SIG-M5 treated with dmso at 0.1 percent for 504 hours (cell line): ENCODE measurements at regions not wholly inside any gene's neighbourhood (a gene's known extent, or its start where the extent isn't known, plus 50 kb on each side); places are given as distances from the start of the nearest gene placed in this dataset.
"Not testable (repeated sequence)": the region's sequence is repeated elsewhere in the genome, so short reads cannot be mapped to it uniquely, and the experiment has no call there.

Source experiments
- DNase-seq: peaks from one replicate; lab custom pipeline; 2025; ENCODE audit not compliant: unreplicated experiment; lab: John Stamatoyannopoulos, UW

DNA sequence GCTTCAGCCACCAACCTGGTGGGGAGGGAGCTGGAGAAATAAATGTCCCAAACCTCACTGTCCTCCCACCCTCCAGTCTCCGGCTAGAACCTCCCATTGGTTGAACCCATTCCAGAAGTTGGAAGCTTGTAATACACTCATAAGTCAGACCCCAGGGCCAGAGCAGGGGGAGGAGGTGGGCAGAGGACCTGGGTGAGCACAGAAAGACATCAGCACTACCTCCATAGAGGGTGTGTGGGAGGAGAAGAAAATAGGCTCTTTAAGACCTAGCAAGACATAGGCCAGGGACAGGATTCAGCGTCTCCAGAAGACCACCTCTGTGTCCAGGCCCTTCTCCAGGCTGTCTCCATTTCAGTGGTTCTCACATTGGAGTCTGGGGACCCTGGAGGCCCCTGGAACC lies 73.3 kb upstream of the TOP1 start:
- no peak for DNase-seq

DNA sequence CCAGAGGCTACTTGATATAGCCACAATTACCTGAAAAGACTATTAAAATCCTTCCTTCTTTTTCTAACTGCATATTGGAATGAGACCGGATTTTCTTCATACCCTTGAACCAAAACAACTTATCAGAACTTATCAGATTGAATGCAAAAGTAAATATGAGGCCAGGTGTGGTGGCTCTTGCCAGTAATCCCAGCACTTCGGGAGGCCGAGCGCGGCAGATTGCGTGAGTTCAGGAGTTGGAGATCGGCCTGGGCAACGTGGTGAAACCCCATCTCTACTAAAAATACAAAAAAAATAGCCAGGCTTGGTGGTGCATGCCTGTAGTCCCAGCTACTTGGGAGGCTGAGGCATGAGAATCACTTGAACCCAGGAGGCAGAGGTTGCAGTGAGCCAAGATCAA lies 72.8 kb upstream of the TOP1 start:
- not testable (repeated sequence) for DNase-seq

DNA sequence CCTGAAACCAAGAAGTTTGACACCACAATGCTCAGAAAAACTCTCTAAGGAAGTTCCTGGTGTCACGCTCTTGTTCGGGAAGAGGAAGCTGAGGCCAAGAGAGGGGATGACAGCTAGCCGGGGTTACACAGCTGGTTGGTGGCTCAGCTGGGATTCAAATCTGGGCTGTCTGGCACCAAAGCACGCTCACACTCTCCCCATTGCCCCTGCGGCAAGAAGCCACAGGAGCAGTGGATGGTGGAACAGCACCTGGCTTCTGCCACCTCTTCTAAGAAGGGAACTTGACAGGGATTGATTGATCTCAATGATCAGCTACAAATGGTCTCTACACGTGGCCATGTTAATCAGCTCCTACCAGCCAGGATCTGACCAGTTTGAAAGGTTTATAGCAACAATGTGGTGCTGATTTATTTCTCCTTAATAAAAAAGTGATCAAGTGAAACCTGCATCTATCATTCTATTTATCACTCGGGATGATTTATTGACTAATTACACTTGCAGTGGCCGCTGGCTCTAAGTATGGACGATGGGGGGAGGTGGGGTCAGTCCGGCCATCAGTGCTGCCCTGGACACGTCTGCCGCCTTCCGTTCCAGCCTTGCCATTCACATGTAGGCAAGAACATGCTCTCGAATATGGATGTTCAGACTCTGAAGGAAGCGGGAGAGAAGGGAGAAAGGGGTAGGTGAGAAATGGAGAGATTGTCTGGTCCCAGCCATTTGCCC lies 71.9 kb upstream of the TOP1 start:
- DNase-seq = peak; percentile 78

DNA sequence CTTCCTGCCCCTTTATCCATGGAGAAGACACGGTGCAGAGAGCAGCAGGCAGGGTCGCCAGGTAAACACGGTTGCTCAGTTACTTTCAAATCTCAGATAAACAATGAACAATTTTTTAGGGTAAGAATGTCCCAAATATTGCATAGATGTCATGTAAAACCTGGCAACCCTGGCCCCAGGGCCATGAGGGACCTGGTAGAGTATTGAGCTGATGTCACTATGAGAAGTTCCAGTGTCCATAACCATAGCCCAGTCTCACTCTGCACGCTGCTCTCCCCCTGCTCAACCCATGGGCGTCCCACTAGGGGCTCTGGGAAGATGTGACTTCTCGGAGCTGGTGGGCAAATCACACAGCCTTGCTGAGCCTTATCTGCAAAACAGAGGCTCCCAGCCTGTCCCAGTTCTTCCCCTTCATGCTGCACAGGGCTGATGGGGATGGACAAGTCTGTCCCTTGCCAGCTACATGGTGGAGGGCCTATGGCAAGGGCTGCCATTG lies 71.3 kb upstream of the TOP1 start:
- no peak for DNase-seq

DNA sequence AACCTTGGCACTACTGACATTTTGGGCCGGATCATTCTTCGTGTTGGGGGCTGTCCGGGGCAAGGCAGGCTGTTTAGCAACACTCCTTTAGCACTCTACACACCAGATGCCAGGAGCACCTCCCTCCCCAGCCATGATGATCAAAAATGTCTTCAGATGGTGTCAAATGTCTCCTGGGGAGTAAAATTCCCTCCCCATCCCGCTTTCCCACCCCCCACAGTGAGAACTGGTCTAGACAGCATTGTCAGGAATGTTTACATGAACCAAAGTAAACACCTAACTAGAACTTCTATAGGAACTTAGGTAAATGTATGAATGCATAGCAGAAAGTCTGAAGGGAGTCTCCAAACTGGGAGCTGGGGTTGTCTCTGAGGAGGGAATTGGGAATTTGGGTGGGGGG lies 70.0 kb upstream of the TOP1 start:
- peak; percentile 42 for DNase-seq

GRCh38 chr20:40959325-40960092 lies 69.1 kb upstream of the TOP1 start:
- DNase-seq = no peak

DNA sequence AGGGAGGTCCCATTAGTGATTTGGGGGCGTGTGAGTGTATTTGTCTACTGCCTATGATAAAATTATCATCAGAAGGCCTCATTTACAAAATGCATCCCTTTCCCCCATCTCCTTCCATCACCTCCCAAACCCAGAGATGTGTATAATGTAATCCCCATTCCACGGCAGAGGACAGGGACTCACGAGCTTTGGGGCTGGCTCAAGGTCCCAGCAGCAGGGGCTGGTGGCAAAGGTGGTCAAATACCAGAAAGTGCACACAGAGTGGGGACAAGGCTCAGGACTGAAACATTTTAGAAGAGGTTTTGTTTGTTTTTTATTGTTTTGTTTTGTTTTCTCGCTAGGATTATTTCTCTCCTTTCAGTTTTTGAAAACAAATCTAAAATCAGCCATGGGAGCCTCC lies 68.5 kb upstream of the TOP1 start:
- no peak for DNase-seq

GRCh38 chr20:40960521-40960956 lies 68.1 kb upstream of the TOP1 start:
- DNase-seq = no peak

DNA sequence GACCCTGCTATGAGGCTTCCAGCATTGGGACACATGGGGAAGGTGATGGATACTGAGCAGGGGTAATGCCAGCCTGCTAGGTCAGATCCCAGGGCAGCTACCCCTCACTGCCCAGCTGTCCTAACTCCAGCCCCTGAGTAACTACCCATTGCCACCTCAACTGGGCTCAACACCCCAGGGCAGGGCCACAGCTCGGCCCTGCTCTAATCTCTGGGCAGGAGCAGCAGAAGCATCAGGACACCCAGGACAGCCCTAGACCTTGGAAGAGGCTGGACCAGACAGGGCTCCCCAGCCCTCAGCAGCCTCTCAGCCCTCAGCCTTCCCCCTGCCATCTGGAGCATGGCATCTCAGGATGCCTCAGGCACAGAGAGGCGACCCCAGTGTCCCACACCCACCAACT lies 67.4 kb upstream of the TOP1 start:
- no peak for DNase-seq

GRCh38 chr20:40961686-40962640 lies 66.7 kb upstream of the TOP1 start:
- peak; percentile 7 for DNase-seq

DNA sequence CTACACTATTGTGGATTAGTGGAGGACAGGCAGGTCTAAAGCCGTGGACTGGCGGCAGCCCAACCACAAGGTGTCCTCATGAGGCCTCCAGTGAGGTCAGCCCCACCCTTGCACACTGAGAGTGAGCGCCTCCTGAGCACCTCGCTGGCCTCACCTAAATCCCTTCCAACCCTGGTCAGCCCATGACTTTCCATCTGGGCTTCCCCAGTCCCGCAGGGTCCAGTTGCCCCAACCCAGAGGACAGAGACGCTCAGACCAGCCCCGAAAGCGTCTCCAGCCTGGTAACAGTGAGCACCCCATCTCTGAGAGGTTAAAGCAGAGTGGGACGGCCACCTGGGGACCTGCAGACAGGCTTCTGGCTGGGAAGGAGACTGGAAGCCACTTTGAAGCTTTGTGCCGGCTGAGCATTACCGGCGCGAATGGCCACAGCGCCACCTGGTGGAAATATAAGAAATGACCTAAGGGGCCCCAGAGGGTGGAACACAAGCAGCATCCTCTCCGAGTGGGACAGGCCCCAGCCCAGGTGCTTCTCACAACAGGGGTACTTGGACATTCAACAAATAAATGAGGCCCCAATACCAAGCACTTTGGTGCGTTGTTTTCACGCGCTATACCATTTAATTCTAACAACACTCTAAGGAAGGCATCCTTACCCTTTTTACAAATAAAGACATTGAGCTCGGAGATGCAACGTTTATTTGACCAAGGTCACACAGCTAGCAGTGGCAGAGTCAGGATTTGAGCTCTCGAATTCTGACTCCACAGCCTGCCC lies 65.7 kb upstream of the TOP1 start:
- DNase-seq = peak; percentile 70

GRCh38 chr20:40963505-40963845 lies 65.1 kb upstream of the TOP1 start:
- DNase-seq = no peak

DNA sequence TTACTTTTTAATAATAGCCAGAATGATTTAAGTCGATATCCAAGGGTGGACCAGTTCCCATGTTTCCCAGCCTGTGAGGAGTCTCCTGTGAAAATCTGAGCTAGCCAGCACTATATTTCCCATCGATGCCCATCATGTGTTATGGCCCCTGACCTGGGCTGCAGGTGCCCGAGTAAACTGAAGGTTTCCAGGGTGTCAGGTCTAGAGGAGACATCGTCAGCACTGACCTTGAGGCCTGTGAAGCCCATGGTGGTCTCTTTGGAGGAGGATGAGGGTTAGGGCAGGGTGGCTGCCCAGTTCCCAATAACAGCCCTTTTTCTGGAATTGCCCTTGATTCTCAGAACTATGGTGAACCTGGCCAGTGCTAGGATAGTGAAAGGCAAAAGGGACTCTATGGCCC lies 63.0 kb upstream of the TOP1 start:
- no peak for DNase-seq

DNA sequence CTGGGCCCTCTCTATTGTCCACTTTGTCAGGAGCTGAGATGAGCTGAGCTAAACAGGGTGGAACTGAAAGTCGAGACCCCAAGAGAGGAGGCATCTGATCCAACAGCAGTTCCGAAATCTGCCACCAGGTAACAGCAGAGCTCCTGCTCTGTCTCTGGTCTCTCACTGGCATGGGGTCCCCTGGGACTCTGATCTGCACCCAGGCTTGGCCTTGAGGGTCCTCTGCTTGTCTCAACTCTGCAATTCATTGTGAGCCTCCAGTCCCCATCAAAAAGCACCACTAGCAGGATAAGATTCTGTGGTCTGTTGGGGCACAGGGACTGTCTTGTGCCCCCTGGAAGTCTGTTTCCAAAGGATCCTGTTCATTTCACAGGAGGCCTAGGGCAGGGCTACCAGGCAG lies 62.5 kb upstream of the TOP1 start:
- peak; percentile 13 for DNase-seq

DNA sequence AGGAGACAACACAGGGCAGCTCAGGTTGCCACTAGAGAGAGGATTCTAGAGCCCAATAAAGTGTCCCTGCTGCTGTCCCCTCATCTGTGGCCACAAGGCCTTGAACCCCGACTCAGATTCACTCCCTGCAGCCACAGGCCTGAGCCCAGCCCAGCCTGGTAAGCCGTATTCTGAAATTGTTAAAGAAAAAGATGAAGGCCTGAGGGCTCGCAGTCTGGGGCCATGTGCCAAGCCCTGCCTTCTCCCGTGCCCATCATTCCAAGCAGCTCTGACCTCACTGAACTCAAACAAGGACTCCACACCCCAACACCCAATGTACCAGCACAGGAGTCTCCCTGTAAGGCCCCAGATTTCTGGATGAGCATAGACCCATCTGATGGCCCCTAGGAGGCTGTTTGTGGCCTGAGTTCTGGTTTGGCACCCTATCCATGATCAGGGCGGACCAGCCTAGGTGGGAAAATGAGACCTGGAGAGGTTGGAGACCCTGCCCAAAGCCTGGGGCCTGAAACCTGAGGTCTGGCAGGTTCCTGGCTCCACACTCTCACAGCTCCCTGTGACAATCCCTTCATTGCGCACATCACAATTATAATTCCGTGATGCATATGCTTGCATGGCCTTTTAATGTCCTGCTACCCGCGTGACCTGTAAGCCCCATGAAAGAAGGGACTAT lies 62.0 kb upstream of the TOP1 start:
- DNase-seq = no peak

- DNase-seq = no peak
These were observed 60.9 kb upstream of the TOP1 start for GRCh38 chr20:40967700-40968099.

- DNase-seq = peak; percentile 61
These were observed 59.6 kb upstream of the TOP1 start for GRCh38 chr20:40968816-40969562.

- DNase-seq = no peak
These were observed 58.4 kb upstream of the TOP1 start for GRCh38 chr20:40970218-40970617.

GRCh38 chr20:40977218-40977617 lies 51.4 kb upstream of the TOP1 start:
- DNase-seq = no peak
